Caco-2 (cell line): ENCODE measurements at regions not wholly inside any gene's neighbourhood (a gene's known extent, or its start where the extent isn't known, plus 50 kb on each side); places are given as distances from the start of the nearest gene placed in this dataset.

ENCODE experiments used
- BruUV-seq: library from RNA; stranded (reverse); fragments of 400-500 nt; replicated peaks from 2 replicates; lab custom pipeline; 2021; lab: Mats Ljungman, UMichigan
- CTCF ChIA-PET: fragments of 300-600 bp; sonication (Branson Sonifier 250); formaldehyde crosslinking; loops from one replicate; lab custom pipeline; 2022; ENCODE audit warnings: antibody characterized with exemption; lab: Charles Lee
- POLR2A ChIA-PET: fragments of 300-600 bp; sonication (Branson Sonifier 250); formaldehyde crosslinking; loops from one replicate; lab custom pipeline; 2022; ENCODE audit warnings: antibody characterized with exemption; lab: Charles Lee
- DNase-seq, 2 experiments: peaks; one replicate each; pipeline versions ENCODE4 v3.0.0 to v3.0.0-alpha.2; 2020 to 2022
- H3K27me3 ChIP-seq: replicated peaks from 2 replicates; pipeline ENCODE4 v1.6.0; 2011; ENCODE audit warnings: low read length; ENCODE audit not compliant: control insufficient read depth, insufficient read depth
- H3K36me3 ChIP-seq: 2 replicates; pipeline ENCODE4 v1.5.1; 2011; ENCODE audit warnings: low read length; ENCODE audit not compliant: control insufficient read depth, insufficient read depth
- H3K4me1 ChIP-seq: fragments of 250-450 bp; sonication (Bioruptor Pico); 2 replicates; pipeline ENCODE4 v1.5.1; 2020; ENCODE audit warnings: mild to moderate bottlenecking
- H3K4me3 ChIP-seq: 2 replicates; pipeline ENCODE4 v1.5.1; 2011; ENCODE audit warnings: low read depth, mild to moderate bottlenecking, control low read depth, low read length
- H3K9me3 ChIP-seq: fragments of 250-450 bp; sonication (Bioruptor Pico); 2 replicates; pipeline ENCODE4 v1.5.1; 2020; ENCODE audit warnings: mild to moderate bottlenecking, moderate library complexity
- H3K27ac Mint-ChIP-seq: one replicate; pipeline ENCODE4 v1.8.0; 2022; ENCODE audit warnings: mixed read lengths; ENCODE audit not compliant: unreplicated experiment
- H3K27me3 Mint-ChIP-seq: one replicate; pipeline ENCODE4 v1.8.0; 2022; ENCODE audit warnings: mixed read lengths; ENCODE audit not compliant: insufficient read depth, unreplicated experiment
- H3K36me3 Mint-ChIP-seq: one replicate; pipeline ENCODE4 v1.8.0; 2022; ENCODE audit warnings: mild to moderate bottlenecking, mixed read lengths; ENCODE audit not compliant: insufficient read depth, unreplicated experiment
- H3K4me1 Mint-ChIP-seq: one replicate; pipeline ENCODE4 v1.8.0; 2022; ENCODE audit warnings: low read depth, mixed read lengths; ENCODE audit not compliant: unreplicated experiment
- H3K4me3 Mint-ChIP-seq: one replicate; pipeline ENCODE4 v1.8.0; 2022; ENCODE audit warnings: mild to moderate bottlenecking, moderate library complexity, mixed read lengths; ENCODE audit not compliant: unreplicated experiment
- H3K9me3 Mint-ChIP-seq: one replicate; pipeline ENCODE4 v1.8.0; 2022; ENCODE audit warnings: mixed read lengths; ENCODE audit not compliant: unreplicated experiment
- intact Hi-C: fragments of 100-400 bp; cut with micrococcal nuclease; formaldehyde crosslinking; loops from one replicate; pipeline ENCODE4 v1.10.0; 2022; ENCODE audit not compliant: unreplicated experiment
- TF ChIP-seq, protein P1 (sequence below), 2 experiments: fragments of 200-600 bp in 1 of 2; IDR thresholded peaks; 1 replicate in 1 of 2; 2 replicates in 1 of 2; pipeline versions ENCODE4 v1.5.1 to v1.8.0; 2011 to 2022; ENCODE audit warnings: antibody characterized with exemption in 1 of 2, control low read depth in 1 of 2, inconsistent platforms in 1 of 2, low read depth in 1 of 2, low read length in 1 of 2, mild to moderate bottlenecking in 1 of 2, moderate library complexity in 1 of 2; ENCODE audit not compliant: insufficient read depth in 1 of 2, severe bottlenecking in 1 of 2, unreplicated experiment in 1 of 2

DNA sequence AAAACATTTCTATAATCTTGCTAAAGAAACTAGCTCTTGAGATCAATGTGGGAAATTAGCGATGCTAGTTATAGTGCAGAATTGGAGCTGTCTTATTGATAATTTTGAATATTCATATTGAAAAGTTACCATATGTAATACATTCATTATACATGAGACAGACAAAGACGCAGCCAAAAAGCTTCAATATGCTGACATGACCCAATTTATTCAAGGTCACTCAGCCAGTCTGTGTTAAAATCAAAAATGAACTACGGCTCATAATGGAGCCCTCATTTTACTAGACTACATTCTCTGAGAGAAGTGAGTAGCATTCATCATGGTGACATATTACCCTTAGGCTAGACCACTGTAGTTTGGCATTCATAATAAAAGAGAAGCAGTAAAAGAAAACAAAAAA lies 107.3 kb upstream of the GABRG2 start:
- Mint-ChIP-seq H3K9me3 (no peaks in the 10 kb centered on the region), H3K4me3 (no peak overlapping the region), H3K36me3 (no peaks in the 10 kb centered on the region), H3K27me3 (no peaks in the 10 kb centered on the region), H3K4me1 (no peaks in the 10 kb centered on the region), H3K27ac (no peak overlapping the region)
- no peak overlapping the region for H3K4me3 ChIP-seq
- ChIA-PET CTCF (no interaction called here), POLR2A (no interaction called here)
- H3K9me3 ChIP-seq = no peaks in the 10 kb centered on the region
- H3K27me3 ChIP-seq = no peaks in the 10 kb centered on the region
- DNase-seq = no peak
- no peaks in the 10 kb centered on the region for H3K4me1 ChIP-seq
- BruUV-seq = no TSS peak
- H3K36me3 ChIP-seq = no peaks in the 10 kb centered on the region
- TF ChIP-seq, protein P1, sequence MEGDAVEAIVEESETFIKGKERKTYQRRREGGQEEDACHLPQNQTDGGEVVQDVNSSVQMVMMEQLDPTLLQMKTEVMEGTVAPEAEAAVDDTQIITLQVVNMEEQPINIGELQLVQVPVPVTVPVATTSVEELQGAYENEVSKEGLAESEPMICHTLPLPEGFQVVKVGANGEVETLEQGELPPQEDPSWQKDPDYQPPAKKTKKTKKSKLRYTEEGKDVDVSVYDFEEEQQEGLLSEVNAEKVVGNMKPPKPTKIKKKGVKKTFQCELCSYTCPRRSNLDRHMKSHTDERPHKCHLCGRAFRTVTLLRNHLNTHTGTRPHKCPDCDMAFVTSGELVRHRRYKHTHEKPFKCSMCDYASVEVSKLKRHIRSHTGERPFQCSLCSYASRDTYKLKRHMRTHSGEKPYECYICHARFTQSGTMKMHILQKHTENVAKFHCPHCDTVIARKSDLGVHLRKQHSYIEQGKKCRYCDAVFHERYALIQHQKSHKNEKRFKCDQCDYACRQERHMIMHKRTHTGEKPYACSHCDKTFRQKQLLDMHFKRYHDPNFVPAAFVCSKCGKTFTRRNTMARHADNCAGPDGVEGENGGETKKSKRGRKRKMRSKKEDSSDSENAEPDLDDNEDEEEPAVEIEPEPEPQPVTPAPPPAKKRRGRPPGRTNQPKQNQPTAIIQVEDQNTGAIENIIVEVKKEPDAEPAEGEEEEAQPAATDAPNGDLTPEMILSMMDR (IDR thresholded peaks at IDR 0.05; ENCODE audit: insufficient read depth in 1 of 2, low read depth in 1 of 2, low read length in 1 of 2, severe bottlenecking in 1 of 2, unreplicated experiment in 1 of 2) = no peak
- intact Hi-C loops = loop anchor here (10.0 kb wide), 1 partner anchor 134 kb away; no protein-coding TSS in a partner anchor

DNA sequence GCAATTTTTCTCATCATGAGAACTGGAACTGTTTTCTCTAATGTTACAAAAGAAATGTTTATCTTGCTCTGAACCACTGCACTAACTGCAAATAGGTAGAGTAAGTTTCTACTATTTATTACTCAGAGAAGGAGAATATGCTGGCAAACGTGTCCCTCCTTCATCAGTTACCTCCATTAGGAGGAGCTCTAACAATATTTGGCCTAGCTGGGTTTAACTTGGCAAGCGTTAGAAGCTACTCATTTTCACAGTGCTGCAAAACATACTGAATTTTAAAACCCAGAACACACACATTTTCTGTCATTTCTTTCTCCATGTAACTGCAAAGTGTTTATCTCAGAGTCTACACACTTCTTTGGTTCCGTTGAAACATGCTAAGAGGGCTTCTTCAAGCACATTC lies 101.0 kb upstream of the GABRG2 start:
- TF ChIP-seq, protein P1 (IDR thresholded peaks at IDR 0.05; ENCODE audit: insufficient read depth in 1 of 2, low read depth in 1 of 2, low read length in 1 of 2, severe bottlenecking in 1 of 2, unreplicated experiment in 1 of 2) = peak; percentile 21 to 59
- Mint-ChIP-seq H3K36me3 (no peaks in the 10 kb centered on the region), H3K27ac (no peak overlapping the region), H3K27me3 (no peaks in the 10 kb centered on the region), H3K4me3 (no peak overlapping the region), H3K4me1 (no peaks in the 10 kb centered on the region), H3K9me3 (no peaks in the 10 kb centered on the region)
- no peaks in the 10 kb centered on the region for H3K4me1 ChIP-seq
- intact Hi-C loops = loop anchor here (5.0 to 10.0 kb wide), 3 partner anchors 128 to 1441 kb away; no protein-coding TSS in a partner anchor
- H3K4me3 ChIP-seq = no peak overlapping the region
- H3K36me3 ChIP-seq = no peaks in the 10 kb centered on the region
- POLR2A ChIA-PET = no interaction called here
- no TSS peak for BruUV-seq
- CTCF ChIA-PET = interaction anchor here (1.0 to 1.2 kb wide), 2 partner anchors 131 to 1442 kb away, joined by 3 to 5 read pairs; no protein-coding TSS in a partner anchor
- peak in 1 of 2 experiments; percentile 11 for DNase-seq
- H3K9me3 ChIP-seq = no peaks in the 10 kb centered on the region
- no peaks in the 10 kb centered on the region for H3K27me3 ChIP-seq

DNA sequence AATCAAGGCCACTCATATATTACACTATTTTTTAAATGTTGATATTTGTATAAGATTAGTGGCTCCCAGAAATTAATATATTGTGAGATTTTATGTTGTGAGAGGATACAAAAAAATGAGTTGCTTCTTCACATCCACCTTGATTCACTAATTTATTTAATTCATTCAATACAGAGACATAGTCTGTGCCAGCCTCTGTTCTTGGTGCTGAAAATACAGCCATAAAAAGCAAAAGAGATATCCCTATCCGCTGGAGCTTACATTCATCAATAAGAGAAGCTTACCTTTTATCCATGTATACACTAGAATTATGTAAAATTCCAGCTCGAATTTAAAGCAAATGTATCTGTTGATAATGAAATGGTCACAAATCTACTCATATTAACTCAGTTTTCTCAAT lies 92.2 kb upstream of the GABRG2 start:
- H3K4me3 ChIP-seq = no peak overlapping the region
- Mint-ChIP-seq H3K27me3 (no peaks in the 10 kb centered on the region), H3K4me3 (no peak overlapping the region), H3K36me3 (no peaks in the 10 kb centered on the region), H3K27ac (no peak overlapping the region), H3K4me1 (no peaks in the 10 kb centered on the region), H3K9me3 (no peaks in the 10 kb centered on the region)
- BruUV-seq = no TSS peak
- CTCF ChIA-PET = no interaction called here
- H3K9me3 ChIP-seq = no peaks in the 10 kb centered on the region
- POLR2A ChIA-PET = no interaction called here
- no peaks in the 10 kb centered on the region for H3K36me3 ChIP-seq
- intact Hi-C loops = no loop called here
- TF ChIP-seq, protein P1 (IDR thresholded peaks at IDR 0.05; ENCODE audit: insufficient read depth in 1 of 2, low read depth in 1 of 2, low read length in 1 of 2, severe bottlenecking in 1 of 2, unreplicated experiment in 1 of 2) = no peak
- H3K4me1 ChIP-seq = no peaks in the 10 kb centered on the region
- DNase-seq = no peak
- H3K27me3 ChIP-seq = no peaks in the 10 kb centered on the region
